ENCODE measurements at regions not wholly inside any gene's neighbourhood (a gene's known extent, or its start where the extent isn't known, plus 50 kb on each side); places are given as distances from the start of the nearest gene placed in this dataset.

GRCh38 chr11:92801685-92802084, 167.8 kb upstream of the MTNR1B start:
- no peak for TF ChIP-seq CTCF (IDR thresholded peaks at IDR 0.05; ENCODE audit: low read depth, low read length)
- in situ Hi-C loops (cut with HindIII; ENCODE audit: low sequenced_read_pairs), result no loop called here
- no peak overlapping the region for H3K4me3 ChIP-seq (ENCODE audit: low read depth, low read length)
- DNase-seq (ENCODE audit: low read depth, low spot score), result no peak

DNA sequence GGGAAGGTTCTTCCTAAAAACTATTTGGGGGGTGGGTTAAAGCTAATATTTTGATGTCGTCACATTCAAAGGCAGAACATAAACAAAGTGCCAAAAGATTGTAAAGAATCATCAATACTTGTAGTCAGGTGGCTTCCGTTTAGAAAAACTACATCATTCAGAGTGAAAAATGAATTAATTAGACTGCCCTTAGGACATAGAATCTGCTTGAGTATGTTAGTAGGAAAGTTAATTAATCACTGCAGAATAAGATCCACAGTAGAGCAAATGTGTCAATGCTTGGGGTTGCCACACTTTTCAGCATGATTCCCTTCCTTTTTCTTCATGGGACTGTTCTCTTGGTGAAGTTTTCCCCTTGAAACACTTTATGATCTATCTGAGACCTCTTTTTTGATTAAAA, 166.8 kb upstream of the MTNR1B start:
- no peak for TF ChIP-seq CTCF (IDR thresholded peaks at IDR 0.05; ENCODE audit: low read depth, low read length)
- H3K4me3 ChIP-seq (ENCODE audit: low read depth, low read length), result no peak overlapping the region
- DNase-seq (ENCODE audit: low read depth, low spot score), result no peak
- in situ Hi-C loops (cut with HindIII; ENCODE audit: low sequenced_read_pairs), result no loop called here

DNA sequence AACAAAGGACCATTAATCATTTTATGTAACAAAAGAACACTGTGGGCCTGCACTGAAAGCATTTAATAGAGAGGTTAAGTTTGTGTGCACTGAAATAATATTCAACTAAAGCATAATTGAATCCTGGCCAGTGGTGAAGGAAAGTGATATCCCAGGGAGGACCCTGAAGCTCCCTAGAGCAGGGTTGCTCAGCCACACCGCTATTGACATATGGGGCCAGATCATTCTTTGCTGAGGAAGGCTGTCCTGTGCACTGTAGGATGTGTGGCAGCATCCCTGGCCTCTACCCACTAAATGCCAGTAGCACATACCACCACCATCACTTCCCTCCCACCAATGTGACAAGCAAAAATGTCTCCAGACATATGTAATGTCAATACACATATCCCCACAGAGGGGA, 166.1 kb upstream of the MTNR1B start:
- in situ Hi-C loops (cut with HindIII; ENCODE audit: low sequenced_read_pairs), result no loop called here
- TF ChIP-seq CTCF (IDR thresholded peaks at IDR 0.05; ENCODE audit: low read depth, low read length), result no peak

DNA sequence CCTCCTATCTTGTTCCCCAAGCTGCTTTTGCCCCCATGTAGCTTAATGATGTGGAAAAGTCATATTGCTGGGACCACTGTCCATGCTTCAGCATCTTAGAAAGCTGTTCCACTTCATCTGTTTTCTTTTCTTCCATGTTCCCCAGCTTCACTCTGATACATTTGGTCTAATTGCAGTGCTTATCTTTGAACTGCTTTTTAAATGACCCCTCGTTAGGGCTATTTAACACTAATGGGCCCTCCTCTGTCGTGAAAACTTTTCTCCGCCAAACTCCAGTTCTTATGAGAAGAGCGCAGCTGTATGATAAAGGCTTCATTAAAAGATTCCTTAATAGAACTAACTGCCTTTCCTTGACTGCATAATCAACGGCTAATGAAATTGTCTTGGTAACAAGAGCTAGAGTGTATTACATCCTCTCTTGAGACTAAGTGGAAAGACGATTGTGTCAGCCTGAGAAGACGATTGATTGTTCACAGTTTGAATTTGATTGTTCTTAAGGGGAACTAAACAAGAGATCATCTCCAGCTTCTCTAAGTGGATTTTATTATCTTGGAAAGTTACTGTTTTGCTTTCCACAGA, 165.0 kb upstream of the MTNR1B start:
- in situ Hi-C loops (cut with HindIII; ENCODE audit: low sequenced_read_pairs), result no loop called here
- TF ChIP-seq CTCF (IDR thresholded peaks at IDR 0.05; ENCODE audit: low read depth, low read length), result no peak
- DNase-seq (ENCODE audit: low read depth, low spot score), result no peak
- no peak overlapping the region for H3K4me3 ChIP-seq (ENCODE audit: low read depth, low read length)

More for the DNA sequence above, 166.1 kb upstream of the MTNR1B start:
- H3K4me3 ChIP-seq (ENCODE audit: low read depth, low read length), result no peak overlapping the region
- no peak for DNase-seq (ENCODE audit: low read depth, low spot score)

GRCh38 chr11:92808022-92808421, 161.4 kb upstream of the MTNR1B start:
- in situ Hi-C loops (cut with HindIII; ENCODE audit: low sequenced_read_pairs), result no loop called here
- no peak for TF ChIP-seq CTCF (IDR thresholded peaks at IDR 0.05; ENCODE audit: low read depth, low read length)
- no peak for DNase-seq (ENCODE audit: low read depth, low spot score)
- no peak overlapping the region for H3K4me3 ChIP-seq (ENCODE audit: low read depth, low read length)

DNA sequence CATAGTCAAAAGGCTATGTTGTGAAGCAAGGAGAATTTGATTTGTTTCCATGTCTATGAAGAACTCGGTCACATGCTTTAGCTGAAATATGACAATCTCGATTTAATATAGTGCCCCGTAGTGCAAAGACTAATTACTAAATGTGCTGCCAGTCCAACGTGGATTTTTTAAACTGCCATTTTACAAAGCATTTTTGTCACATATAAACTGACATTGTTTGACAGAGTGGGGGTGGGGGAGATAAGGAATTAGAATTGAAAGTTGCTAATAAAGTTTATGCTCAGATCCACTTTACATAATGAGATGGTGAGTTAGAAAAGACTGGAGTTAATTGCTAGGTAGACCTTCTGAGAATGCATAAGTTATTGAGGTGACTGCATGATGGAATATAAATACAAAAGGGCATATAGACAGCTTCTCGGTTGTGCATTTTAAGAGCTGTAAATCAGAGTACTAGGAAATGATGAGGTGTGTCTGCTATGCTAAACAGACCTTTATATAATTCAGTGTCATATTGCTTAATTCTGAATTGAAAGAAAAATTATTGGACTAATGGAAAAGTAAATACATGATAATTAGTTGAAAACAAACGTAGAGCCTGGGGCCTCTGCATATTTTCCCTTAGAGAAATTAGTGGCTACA, 158.9 kb upstream of the MTNR1B start:
- TF ChIP-seq CTCF (IDR thresholded peaks at IDR 0.05; ENCODE audit: low read depth, low read length), result no peak
- no peak overlapping the region for H3K4me3 ChIP-seq (ENCODE audit: low read depth, low read length)
- in situ Hi-C loops (cut with HindIII; ENCODE audit: low sequenced_read_pairs), result no loop called here
- DNase-seq (ENCODE audit: low read depth, low spot score), result no peak

Measured in astrocyte of the spinal cord (primary cell).